Liver (tissue), 8 donors: ENCODE measurements at regions not wholly inside any gene's neighbourhood (a gene's known extent, or its start where the extent isn't known, plus 50 kb on each side); places are given as distances from the start of the nearest gene placed in this dataset.

Source experiments
- DNase-seq: peaks from one replicate; pipeline ENCODE4 v3.0.0-alpha.2; 2017; ENCODE audit warnings: low spot score
- H3K27ac ChIP-seq, 2 donors: one replicate each; pipeline ENCODE4 v1.7.0; 2013; ENCODE audit warnings: inconsistent platforms in 2 of 2, low read length in 2 of 2, control low read depth in 1 of 2, low read depth in 1 of 2, mild to moderate bottlenecking in 1 of 2
- H3K27me3 ChIP-seq, 4 donors: one replicate each; pipeline versions ENCODE4 v1.6.1 to v1.7.0; 2013; ENCODE audit warnings: low read length in 3 of 4, inconsistent platforms in 1 of 4, mild to moderate bottlenecking in 1 of 4, moderate library complexity in 1 of 4; ENCODE audit not compliant: control insufficient read depth in 4 of 4, insufficient read depth in 4 of 4
- H3K36me3 ChIP-seq, 4 donors: one replicate each; pipeline versions ENCODE4 v1.6.1 to v1.7.0; 2013; ENCODE audit warnings: low read length in 3 of 4, mild to moderate bottlenecking in 3 of 4, low read depth in 1 of 4, moderate library complexity in 1 of 4; ENCODE audit not compliant: control insufficient read depth in 4 of 4, insufficient read depth in 3 of 4
- H3K4me1 ChIP-seq, 4 donors: one replicate each; pipeline versions ENCODE4 v1.6.1 to v1.7.0; 2013; ENCODE audit warnings: low read length in 3 of 4, mild to moderate bottlenecking in 3 of 4, moderate library complexity in 1 of 4; ENCODE audit not compliant: control insufficient read depth in 4 of 4, insufficient read depth in 4 of 4
- H3K4me3 ChIP-seq, 3 donors: one replicate each; pipeline versions ENCODE4 v1.6.1 to v1.7.0; 2013; ENCODE audit warnings: low read length in 3 of 3, control low read depth in 1 of 3, low read depth in 1 of 3, mild to moderate bottlenecking in 1 of 3
- H3K9ac ChIP-seq, 2 donors: one replicate each; pipeline ENCODE4 v1.7.0; 2013; ENCODE audit warnings: low read length in 2 of 2, mild to moderate bottlenecking in 2 of 2, moderate library complexity in 2 of 2, control low read depth in 1 of 2, low read depth in 1 of 2
- H3K9me3 ChIP-seq, 4 donors: one replicate each; pipeline versions ENCODE4 v1.6.1 to v1.7.0; 2013; ENCODE audit warnings: low read length in 3 of 4; ENCODE audit not compliant: control insufficient read depth in 4 of 4
- CTCF ChIP-seq: fragments of 150-350 bp; IDR thresholded peaks from 2 replicates; pipeline ENCODE4 v1.5.1; 2017; ENCODE audit warnings: improper control_type of control experiment, low read depth, low read length; ENCODE audit not compliant: missing input control
- EGR1 ChIP-seq, 2 donors: IDR thresholded peaks; 2 replicates each; pipeline ENCODE4 v1.6.1; 2016 to 2018; ENCODE audit warnings: antibody characterized with exemption in 2 of 2, low read depth in 2 of 2
- FOXA1 ChIP-seq: IDR thresholded peaks from 2 replicates; pipeline ENCODE4 v1.6.1; 2016; ENCODE audit warnings: antibody characterized with exemption
- FOXA2 ChIP-seq: IDR thresholded peaks from 2 replicates; pipeline ENCODE4 v1.6.1; 2016; ENCODE audit warnings: antibody characterized with exemption
- GABPA ChIP-seq, 2 donors: IDR thresholded peaks in 1 of 2; conservative IDR thresholded peaks in 1 of 2; 2 replicates each; pipeline ENCODE4 v1.6.1; 2016; ENCODE audit warnings: antibody characterized with exemption in 2 of 2, mild to moderate bottlenecking in 1 of 2, moderate library complexity in 1 of 2
- HNF4A ChIP-seq, 2 donors: conservative IDR thresholded peaks; 2 replicates each; pipeline ENCODE4 v1.6.1; 2016; ENCODE audit warnings: antibody characterized with exemption in 2 of 2, mild to moderate bottlenecking in 2 of 2
- HNF4G ChIP-seq: IDR thresholded peaks from 2 replicates; pipeline ENCODE4 v1.6.1; 2016; ENCODE audit warnings: antibody characterized with exemption
- JUND ChIP-seq, 2 donors: IDR thresholded peaks; 2 replicates each; pipeline ENCODE4 v1.6.1; 2016; ENCODE audit warnings: antibody characterized with exemption in 2 of 2
- MAX ChIP-seq: IDR thresholded peaks from 2 replicates; pipeline ENCODE4 v1.6.1; 2016; ENCODE audit warnings: antibody characterized with exemption
- NR2F2 ChIP-seq: IDR thresholded peaks from 2 replicates; pipeline ENCODE4 v1.6.1; 2016; ENCODE audit warnings: antibody characterized with exemption
- RAD21 ChIP-seq, 2 donors: IDR thresholded peaks; 2 replicates each; pipeline ENCODE4 v1.6.1; 2016; ENCODE audit warnings: antibody characterized with exemption in 2 of 2, mild to moderate bottlenecking in 2 of 2
- RXRA ChIP-seq, 2 donors: IDR thresholded peaks; 2 replicates each; pipeline ENCODE4 v1.6.1; 2017 to 2018; ENCODE audit warnings: antibody characterized with exemption in 2 of 2, mild to moderate bottlenecking in 1 of 2
- SP1 ChIP-seq: IDR thresholded peaks from 2 replicates; pipeline ENCODE4 v1.6.1; 2018; ENCODE audit warnings: antibody characterized with exemption, mild to moderate bottlenecking
- TAF1 ChIP-seq: conservative IDR thresholded peaks from 2 replicates; pipeline ENCODE4 v1.6.1; 2016; ENCODE audit warnings: antibody characterized with exemption, mild to moderate bottlenecking
- YY1 ChIP-seq: IDR thresholded peaks from 2 replicates; pipeline ENCODE4 v1.6.1; 2016; ENCODE audit warnings: antibody characterized with exemption, mild to moderate bottlenecking
- ZBTB33 ChIP-seq: IDR thresholded peaks from 2 replicates; pipeline ENCODE4 v1.6.1; 2016; ENCODE audit warnings: antibody characterized with exemption
- WGBS: extraction: QIAGEN DNeasy Blood & Tissue Kit; methylation state at CpG from one replicate; pipeline ENCODE4 v1.1.7; 2013; 5-methylcytosine and 5-hydroxymethylcytosine counted together
- TF ChIP-seq, protein P1 (sequence below): IDR thresholded peaks from 2 replicates; pipeline ENCODE4 v1.6.1; 2016; ENCODE audit warnings: antibody characterized with exemption, mild to moderate bottlenecking
- TF ChIP-seq, protein P2 (sequence below): IDR thresholded peaks from 2 replicates; pipeline ENCODE4 v1.6.1; 2016; ENCODE audit warnings: antibody characterized with exemption
- donor health status: healthy.
- donor health status: healthy.
- donor health status: healthy.
- donor health status: healthy.
- donor health status: healthy.

DNA sequence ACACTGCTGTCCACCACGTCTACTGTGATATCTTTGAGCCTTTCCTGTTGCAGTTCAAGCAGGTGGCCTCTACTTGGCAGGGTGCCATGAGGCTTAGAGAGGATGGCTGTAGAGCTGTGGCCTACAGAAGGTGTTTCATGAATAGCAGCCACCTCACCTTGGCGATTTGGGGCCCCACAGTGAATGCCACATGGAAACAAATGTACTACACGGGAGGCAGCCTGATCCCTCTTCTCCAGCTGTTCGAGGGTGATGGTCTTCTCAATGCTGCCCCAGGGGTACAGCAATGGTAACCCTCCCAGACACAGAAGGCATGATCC, 70.7 kb downstream of the FAM43A start:
- no peaks in the 10 kb centered on the region for H3K4me1 ChIP-seq
- no peak for DNase-seq
- H3K9ac ChIP-seq, result no peak overlapping the region
- TF ChIP-seq GABPA (IDR thresholded peaks at IDR 0.05 in 1 of 2, conservative IDR thresholded peaks at IDR 0.05 in 1 of 2), result no peak
- no peak for TF ChIP-seq HNF4A (conservative IDR thresholded peaks at IDR 0.05)
- TF ChIP-seq MAX, result no peak
- TF ChIP-seq YY1, result no peak
- no peak for TF ChIP-seq TAF1
- TF ChIP-seq NR2F2, result no peak
- no peak for TF ChIP-seq ZBTB33
- TF ChIP-seq FOXA1, result no peak
- no peak for TF ChIP-seq HNF4G
- no peak overlapping the region for H3K27ac ChIP-seq
- no peak overlapping the region for H3K4me3 ChIP-seq
- no peaks in the 10 kb centered on the region for H3K27me3 ChIP-seq
- H3K36me3 ChIP-seq, result no peaks in the 10 kb centered on the region
- WGBS, result 81% methylated on average over 4 of the region's 4 CpGs
- H3K9me3 ChIP-seq, result no peaks in the 10 kb centered on the region

GRCh38 chr3:194756791-194757325, 71.2 kb downstream of the FAM43A start:
- Histone ChIP-seq H3K27ac (no peak overlapping the region), H3K4me3 (no peak overlapping the region), H3K27me3 (no peaks in the 10 kb centered on the region), H3K9me3 (no peaks in the 10 kb centered on the region), H3K9ac (no peak overlapping the region), H3K36me3 (no peaks in the 10 kb centered on the region), H3K4me1 (no peaks in the 10 kb centered on the region)
- 91% methylated on average over 10 of the region's 10 CpGs for WGBS
- TF ChIP-seq CTCF, result no peak
- TF ChIP-seq, protein P1, sequence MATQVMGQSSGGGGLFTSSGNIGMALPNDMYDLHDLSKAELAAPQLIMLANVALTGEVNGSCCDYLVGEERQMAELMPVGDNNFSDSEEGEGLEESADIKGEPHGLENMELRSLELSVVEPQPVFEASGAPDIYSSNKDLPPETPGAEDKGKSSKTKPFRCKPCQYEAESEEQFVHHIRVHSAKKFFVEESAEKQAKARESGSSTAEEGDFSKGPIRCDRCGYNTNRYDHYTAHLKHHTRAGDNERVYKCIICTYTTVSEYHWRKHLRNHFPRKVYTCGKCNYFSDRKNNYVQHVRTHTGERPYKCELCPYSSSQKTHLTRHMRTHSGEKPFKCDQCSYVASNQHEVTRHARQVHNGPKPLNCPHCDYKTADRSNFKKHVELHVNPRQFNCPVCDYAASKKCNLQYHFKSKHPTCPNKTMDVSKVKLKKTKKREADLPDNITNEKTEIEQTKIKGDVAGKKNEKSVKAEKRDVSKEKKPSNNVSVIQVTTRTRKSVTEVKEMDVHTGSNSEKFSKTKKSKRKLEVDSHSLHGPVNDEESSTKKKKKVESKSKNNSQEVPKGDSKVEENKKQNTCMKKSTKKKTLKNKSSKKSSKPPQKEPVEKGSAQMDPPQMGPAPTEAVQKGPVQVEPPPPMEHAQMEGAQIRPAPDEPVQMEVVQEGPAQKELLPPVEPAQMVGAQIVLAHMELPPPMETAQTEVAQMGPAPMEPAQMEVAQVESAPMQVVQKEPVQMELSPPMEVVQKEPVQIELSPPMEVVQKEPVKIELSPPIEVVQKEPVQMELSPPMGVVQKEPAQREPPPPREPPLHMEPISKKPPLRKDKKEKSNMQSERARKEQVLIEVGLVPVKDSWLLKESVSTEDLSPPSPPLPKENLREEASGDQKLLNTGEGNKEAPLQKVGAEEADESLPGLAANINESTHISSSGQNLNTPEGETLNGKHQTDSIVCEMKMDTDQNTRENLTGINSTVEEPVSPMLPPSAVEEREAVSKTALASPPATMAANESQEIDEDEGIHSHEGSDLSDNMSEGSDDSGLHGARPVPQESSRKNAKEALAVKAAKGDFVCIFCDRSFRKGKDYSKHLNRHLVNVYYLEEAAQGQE, result no peak
- no peak for TF ChIP-seq SP1
- no peak for TF ChIP-seq NR2F2
- no peak for TF ChIP-seq RXRA (IDR thresholded peaks at IDR 0.05)
- TF ChIP-seq TAF1, result no peak
- no peak for TF ChIP-seq HNF4A (conservative IDR thresholded peaks at IDR 0.05)
- no peak for TF ChIP-seq ZBTB33
- TF ChIP-seq FOXA1, result no peak
- no peak for TF ChIP-seq HNF4G
- TF ChIP-seq, protein P2, sequence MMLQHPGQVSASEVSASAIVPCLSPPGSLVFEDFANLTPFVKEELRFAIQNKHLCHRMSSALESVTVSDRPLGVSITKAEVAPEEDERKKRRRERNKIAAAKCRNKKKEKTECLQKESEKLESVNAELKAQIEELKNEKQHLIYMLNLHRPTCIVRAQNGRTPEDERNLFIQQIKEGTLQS, result no peak
- no peak for TF ChIP-seq YY1
- TF ChIP-seq RAD21 (IDR thresholded peaks at IDR 0.05), result no peak
- no peak for TF ChIP-seq FOXA2
- TF ChIP-seq GABPA (IDR thresholded peaks at IDR 0.05 in 1 of 2, conservative IDR thresholded peaks at IDR 0.05 in 1 of 2), result no peak
- TF ChIP-seq MAX, result no peak
- no peak for TF ChIP-seq JUND (IDR thresholded peaks at IDR 0.05)
- TF ChIP-seq EGR1 (IDR thresholded peaks at IDR 0.05; ENCODE audit: low read depth in 2 of 2), result no peak
- DNase-seq, result no peak
